ENCODE measurements at regions not wholly inside any gene's neighbourhood (a gene's known extent, or its start where the extent isn't known, plus 50 kb on each side); places are given as distances from the start of the nearest gene placed in this dataset.

DNA sequence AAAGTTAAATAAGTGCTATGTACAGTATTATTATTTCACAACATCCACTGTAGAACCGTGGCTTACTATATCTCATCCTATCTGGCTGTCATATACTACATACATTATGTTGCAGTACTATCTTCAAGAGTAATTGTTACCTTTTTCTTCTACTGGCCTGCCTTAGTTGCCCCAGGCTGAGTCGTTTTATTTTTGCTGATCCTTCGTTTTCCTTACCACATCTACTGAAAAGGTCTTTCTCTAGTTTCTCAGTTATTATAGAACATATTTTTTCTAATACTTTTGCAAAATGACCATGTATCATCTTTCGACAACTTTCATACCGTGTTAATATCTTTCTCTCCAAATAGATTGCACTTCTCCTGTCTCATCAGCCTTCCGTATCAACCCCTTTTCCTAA, 523.1 kb downstream of the SOX5 start:
- no peak for TF ChIP-seq POLR2A (IDR thresholded peaks at IDR 0.05; ENCODE audit: low read depth, low read length)
- no peak for TF ChIP-seq POLR2AphosphoS5 (IDR thresholded peaks at IDR 0.05; ENCODE audit: low read depth, low read length)
- TF ChIP-seq TAF1 (IDR thresholded peaks at IDR 0.05; ENCODE audit: low read depth, low read length): no peak
- no peak for TF ChIP-seq SPI1 (IDR thresholded peaks at IDR 0.05; ENCODE audit: low read depth, low read length)
- no peak for TF ChIP-seq PAX5 (IDR thresholded peaks at IDR 0.05; ENCODE audit: insufficient read depth, low read length, severe bottlenecking)
